ENCODE measurements at regions not wholly inside any gene's neighbourhood (a gene's known extent, or its start where the extent isn't known, plus 50 kb on each side); places are given as distances from the start of the nearest gene placed in this dataset.

- H3K9me3 Mint-ChIP-seq (ENCODE audit: unreplicated experiment) = peaks cover 9% of the 10 kb centered on the region
- no peak overlapping the region for H3K4me3 Mint-ChIP-seq (ENCODE audit: unreplicated experiment)
Observed at GRCh38 chr15:53110999-53111398, 320.9 kb upstream of the ONECUT1 start.

GRCh38 chr15:53108319-53108718, 318.2 kb upstream of the ONECUT1 start:
- peaks cover 9% of the 10 kb centered on the region for H3K9me3 Mint-ChIP-seq (ENCODE audit: unreplicated experiment)

More at GRCh38 chr15:53110999-53111398, 320.9 kb upstream of the ONECUT1 start:
- Mint-ChIP-seq H3K27me3 (ENCODE audit: unreplicated experiment) (peaks cover 2% of the 10 kb centered on the region), H3K4me1 (ENCODE audit: low read depth, unreplicated experiment) (peaks cover 29% of the 10 kb centered on the region), H3K36me3 (ENCODE audit: unreplicated experiment) (no peaks in the 10 kb centered on the region), H3K27ac (ENCODE audit: unreplicated experiment) (no peak overlapping the region)
- no peak for TF ChIP-seq CTCF (IDR thresholded peaks at IDR 0.05; ENCODE audit: partially characterized antibody, unreplicated experiment)
- DNase-seq = no peak

GRCh38 chr15:53107855-53108254, 317.7 kb upstream of the ONECUT1 start:
- no peak for DNase-seq
- H3K9me3 Mint-ChIP-seq (ENCODE audit: unreplicated experiment) = peaks cover 8% of the 10 kb centered on the region
- peak overlapping the region; percentile 76 for H3K4me3 Mint-ChIP-seq (ENCODE audit: unreplicated experiment)
- no peaks in the 10 kb centered on the region for H3K36me3 Mint-ChIP-seq (ENCODE audit: unreplicated experiment)
- peak overlapping the region; percentile 87 for H3K27ac Mint-ChIP-seq (ENCODE audit: unreplicated experiment)
- no peak for TF ChIP-seq CTCF (IDR thresholded peaks at IDR 0.05; ENCODE audit: partially characterized antibody, unreplicated experiment)
- H3K4me1 Mint-ChIP-seq (ENCODE audit: low read depth, unreplicated experiment) = peaks cover 42% of the 10 kb centered on the region
- peaks cover 2% of the 10 kb centered on the region for H3K27me3 Mint-ChIP-seq (ENCODE audit: unreplicated experiment)

More at GRCh38 chr15:53108319-53108718, 318.2 kb upstream of the ONECUT1 start:
- Mint-ChIP-seq H3K4me3 (ENCODE audit: unreplicated experiment) (peak overlapping the region; percentile 40), H3K4me1 (ENCODE audit: low read depth, unreplicated experiment) (peaks cover 42% of the 10 kb centered on the region), H3K27me3 (ENCODE audit: unreplicated experiment) (peaks cover 2% of the 10 kb centered on the region), H3K36me3 (ENCODE audit: unreplicated experiment) (no peaks in the 10 kb centered on the region), H3K27ac (ENCODE audit: unreplicated experiment) (peak overlapping the region; percentile 40)
- DNase-seq = no peak
- no peak for TF ChIP-seq CTCF (IDR thresholded peaks at IDR 0.05; ENCODE audit: partially characterized antibody, unreplicated experiment)

- peaks cover 8% of the 10 kb centered on the region for H3K9me3 Mint-ChIP-seq (ENCODE audit: unreplicated experiment)
- peak; percentile 71 for DNase-seq
- H3K36me3 Mint-ChIP-seq (ENCODE audit: unreplicated experiment) = no peaks in the 10 kb centered on the region
- H3K4me1 Mint-ChIP-seq (ENCODE audit: low read depth, unreplicated experiment) = peaks cover 44% of the 10 kb centered on the region
- H3K27ac Mint-ChIP-seq (ENCODE audit: unreplicated experiment) = peak overlapping the region; percentile 98
- no peak for TF ChIP-seq CTCF (IDR thresholded peaks at IDR 0.05; ENCODE audit: partially characterized antibody, unreplicated experiment)
- peak overlapping the region; percentile 82 for H3K4me3 Mint-ChIP-seq (ENCODE audit: unreplicated experiment)
- H3K27me3 Mint-ChIP-seq (ENCODE audit: unreplicated experiment) = peaks cover 2% of the 10 kb centered on the region
Observed at GRCh38 chr15:53106505-53107286, 316.6 kb upstream of the ONECUT1 start.

- no peak for TF ChIP-seq CTCF (IDR thresholded peaks at IDR 0.05; ENCODE audit: partially characterized antibody, unreplicated experiment)
- Mint-ChIP-seq H3K9me3 (ENCODE audit: unreplicated experiment) (peaks cover 8% of the 10 kb centered on the region), H3K36me3 (ENCODE audit: unreplicated experiment) (peaks cover 3% of the 10 kb centered on the region), H3K4me1 (ENCODE audit: low read depth, unreplicated experiment) (peaks cover 26% of the 10 kb centered on the region), H3K4me3 (ENCODE audit: unreplicated experiment) (no peak overlapping the region), H3K27me3 (ENCODE audit: unreplicated experiment) (peaks cover 2% of the 10 kb centered on the region), H3K27ac (ENCODE audit: unreplicated experiment) (no peak overlapping the region)
- DNase-seq = no peak
Observed at GRCh38 chr15:53102483-53102882, 312.3 kb upstream of the ONECUT1 start.

Measured in glutamatergic neuron (in vitro differentiated cells).